ENCODE measurements at regions not wholly inside any gene's neighbourhood (a gene's known extent, or its start where the extent isn't known, plus 50 kb on each side); places are given as distances from the start of the nearest gene placed in this dataset.

DNA sequence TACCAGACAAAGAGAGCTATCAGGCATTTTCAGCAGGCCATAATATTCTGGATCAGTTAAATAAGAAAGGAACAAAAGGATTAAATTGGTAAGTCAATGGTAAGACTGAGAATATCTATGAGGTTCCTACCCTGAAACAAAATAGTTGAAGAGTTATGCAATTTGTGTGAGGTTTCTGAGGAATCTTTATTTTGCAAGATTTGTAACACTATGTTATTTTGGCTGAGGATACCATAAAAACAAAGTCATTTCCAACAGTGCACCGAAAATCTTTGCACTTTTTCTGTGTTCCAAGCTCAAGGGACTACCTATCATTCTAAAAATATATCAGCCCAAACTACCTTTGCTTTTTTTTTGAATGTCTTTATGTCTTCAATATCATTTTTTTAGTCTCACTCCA is 383.3 kb upstream of the CITED2 start:
- no peak for TF ChIP-seq POLR2A (IDR thresholded peaks at IDR 0.05)
- intact Hi-C loops (cut with DNase I): loop anchor here in 2 of 10 donors (2.0 to 10.0 kb wide), 3 partner anchors 243 to 383 kb away; partner anchors contain the start of gene CITED2 (in 2 of the 2)
- 55 to 69% (median 61%) methylated on average over 1 of the region's 1 CpG for WGBS, 4 donors
- peak; percentile 15 to 54 (median 30) for ATAC-seq
- no peak for DNase-seq
- H3K4me3 ChIP-seq: no peak overlapping the region
- H3K27ac ChIP-seq: peak overlapping the region in 5 of 12 donors; percentile 5 to 52 (median 34)
- no peaks in the 10 kb centered on the region for H3K27me3 ChIP-seq
- no peaks in the 10 kb centered on the region for H3K9me3 ChIP-seq
- peaks cover 0 to 42% (median 23%) of the 10 kb centered on the region in 12 donors for H3K4me1 ChIP-seq
- no peaks in the 10 kb centered on the region for H3K36me3 ChIP-seq

DNA sequence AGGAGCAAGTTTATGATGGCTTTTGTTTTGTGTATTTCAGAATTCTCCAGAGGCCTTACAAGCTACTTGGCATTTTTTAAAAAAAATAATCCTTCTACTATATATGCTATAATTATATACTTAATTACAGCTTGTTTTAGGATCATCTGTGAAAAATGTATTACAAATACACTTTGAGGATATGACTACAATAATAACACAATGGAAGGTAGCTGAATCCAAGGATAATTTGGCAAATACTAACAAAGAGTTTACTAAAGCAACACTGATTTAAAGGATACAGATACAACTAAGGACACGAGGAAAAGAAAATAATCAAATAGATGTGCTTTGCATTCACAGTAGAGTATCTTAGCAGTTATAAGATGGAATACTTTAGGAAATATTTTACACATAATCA is 381.9 kb upstream of the CITED2 start:
- no peaks in the 10 kb centered on the region for H3K27me3 ChIP-seq
- H3K36me3 ChIP-seq: no peaks in the 10 kb centered on the region
- intact Hi-C loops (cut with DNase I): loop anchor here in 2 of 10 donors (2.0 to 10.0 kb wide), 3 partner anchors 242 to 382 kb away; partner anchors contain the start of gene CITED2 (in 2 of the 2)
- ATAC-seq (no peak), DNase-seq (no peak)
- H3K4me3 ChIP-seq: no peak overlapping the region
- no peaks in the 10 kb centered on the region for H3K9me3 ChIP-seq
- H3K27ac ChIP-seq: no peak overlapping the region
- no peak for TF ChIP-seq POLR2A (IDR thresholded peaks at IDR 0.05)
- TF ChIP-seq, protein P1, sequence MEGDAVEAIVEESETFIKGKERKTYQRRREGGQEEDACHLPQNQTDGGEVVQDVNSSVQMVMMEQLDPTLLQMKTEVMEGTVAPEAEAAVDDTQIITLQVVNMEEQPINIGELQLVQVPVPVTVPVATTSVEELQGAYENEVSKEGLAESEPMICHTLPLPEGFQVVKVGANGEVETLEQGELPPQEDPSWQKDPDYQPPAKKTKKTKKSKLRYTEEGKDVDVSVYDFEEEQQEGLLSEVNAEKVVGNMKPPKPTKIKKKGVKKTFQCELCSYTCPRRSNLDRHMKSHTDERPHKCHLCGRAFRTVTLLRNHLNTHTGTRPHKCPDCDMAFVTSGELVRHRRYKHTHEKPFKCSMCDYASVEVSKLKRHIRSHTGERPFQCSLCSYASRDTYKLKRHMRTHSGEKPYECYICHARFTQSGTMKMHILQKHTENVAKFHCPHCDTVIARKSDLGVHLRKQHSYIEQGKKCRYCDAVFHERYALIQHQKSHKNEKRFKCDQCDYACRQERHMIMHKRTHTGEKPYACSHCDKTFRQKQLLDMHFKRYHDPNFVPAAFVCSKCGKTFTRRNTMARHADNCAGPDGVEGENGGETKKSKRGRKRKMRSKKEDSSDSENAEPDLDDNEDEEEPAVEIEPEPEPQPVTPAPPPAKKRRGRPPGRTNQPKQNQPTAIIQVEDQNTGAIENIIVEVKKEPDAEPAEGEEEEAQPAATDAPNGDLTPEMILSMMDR (IDR thresholded peaks at IDR 0.05): no peak
- 65 to 86% (median 79%) methylated on average over 1 of the region's 1 CpG for WGBS, 4 donors
- H3K4me1 ChIP-seq: peaks cover 0 to 39% (median 20%) of the 10 kb centered on the region in 12 donors

DNA sequence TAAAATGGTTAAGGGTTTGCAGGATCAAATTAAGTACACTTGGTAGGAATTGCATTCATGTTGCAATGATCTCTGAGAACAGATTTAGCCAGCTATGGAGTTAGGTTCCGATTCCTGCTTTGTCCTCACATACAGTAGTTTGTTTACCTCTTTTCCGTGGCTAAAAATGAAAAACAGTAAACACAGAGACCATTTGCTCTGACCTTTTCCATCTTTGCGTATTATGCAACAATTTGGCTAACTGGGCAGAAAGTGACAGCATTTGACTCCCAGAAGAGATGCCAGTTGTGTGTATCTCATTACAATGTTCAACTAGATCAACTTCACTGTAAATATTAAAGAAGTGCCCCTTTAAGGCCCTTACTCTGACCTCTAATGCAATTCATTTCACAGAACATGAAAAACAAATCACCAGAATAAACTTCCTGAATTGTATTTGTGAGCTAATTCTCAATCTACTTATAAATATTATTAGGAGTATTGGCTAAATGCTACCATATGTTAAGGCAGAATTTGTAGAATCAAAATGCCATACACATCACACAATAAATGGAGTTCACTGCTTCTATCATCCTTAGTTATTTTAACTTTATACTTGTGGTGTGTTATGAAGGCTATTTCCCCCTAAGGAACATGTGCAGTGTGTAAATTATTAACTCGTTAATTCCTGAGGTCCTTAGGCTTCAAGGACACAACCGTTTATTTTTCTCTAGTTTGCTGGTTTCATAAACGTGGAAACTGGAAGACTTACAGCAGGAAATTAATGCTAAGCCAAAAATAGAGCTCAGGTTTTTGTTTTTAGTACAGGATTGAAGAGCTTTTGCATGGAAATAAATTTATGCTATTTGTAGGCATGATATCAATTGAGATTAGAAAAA is 380.7 kb upstream of the CITED2 start:
- DNase-seq (no peak), ATAC-seq (no peak)
- Histone ChIP-seq H3K27ac (no peak overlapping the region), H3K4me3 (no peak overlapping the region), H3K36me3 (no peaks in the 10 kb centered on the region), H3K9me3 (no peaks in the 10 kb centered on the region), H3K4me1 (peaks cover 0 to 30% (median 20%) of the 10 kb centered on the region in 12 donors), H3K27me3 (no peaks in the 10 kb centered on the region)
- intact Hi-C loops (cut with DNase I): loop anchor here in 2 of 10 donors (10.0 kb wide), 2 partner anchors 240 to 380 kb away; partner anchors contain the start of gene CITED2 (in 1 of the 2)
- 45 to 59% (median 51%) methylated on average over 6 of the region's 6 CpGs for WGBS, 4 donors
- TF ChIP-seq, protein P1 (IDR thresholded peaks at IDR 0.05): no peak
- no peak for TF ChIP-seq POLR2A (IDR thresholded peaks at IDR 0.05)

DNA sequence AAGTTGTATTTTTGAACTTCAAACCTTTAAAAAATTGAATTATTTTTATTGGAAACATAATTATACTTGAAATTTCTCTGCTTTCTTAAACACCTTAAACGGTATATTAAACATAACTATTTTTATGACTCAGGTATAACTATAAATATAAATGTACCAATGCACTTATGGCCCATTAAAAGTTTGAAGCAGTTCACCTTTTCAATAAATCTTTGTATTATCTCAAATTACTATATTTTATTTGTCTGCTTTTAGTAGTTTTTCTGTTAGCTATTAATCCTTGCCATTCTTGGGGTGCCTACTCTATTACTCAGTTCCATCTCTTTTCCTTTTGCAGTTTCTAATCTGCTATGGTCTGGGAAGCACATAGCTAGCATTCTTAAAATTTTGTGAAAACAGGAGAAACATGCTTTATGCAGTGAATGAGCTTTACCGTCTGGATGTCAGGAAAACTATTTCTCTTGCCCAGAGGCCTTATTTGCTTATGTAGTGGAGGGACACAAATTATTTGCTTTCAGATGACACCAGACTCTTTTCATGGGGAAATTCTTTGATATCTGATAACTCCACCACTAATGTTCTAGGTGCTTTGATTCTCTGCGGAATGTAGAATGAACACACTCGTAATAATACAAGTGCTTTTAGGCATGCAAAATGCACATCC is 378.9 kb upstream of the CITED2 start:
- 77 to 90% (median 87%) methylated on average over 4 of the region's 4 CpGs for whole genome bisulfite sequencing, 4 donors
- intact Hi-C loops (cut with DNase I): loop anchor here in 2 of 10 donors (10.0 kb wide), 2 partner anchors 239 to 379 kb away; partner anchors contain the start of gene CITED2 (in 1 of the 2)

More for the DNA sequence above, 378.9 kb upstream of the CITED2 start:
- Histone ChIP-seq H3K4me1 (peaks cover 0 to 24% (median 16%) of the 10 kb centered on the region in 12 donors), H3K27ac (no peak overlapping the region), H3K36me3 (no peaks in the 10 kb centered on the region), H3K9me3 (no peaks in the 10 kb centered on the region), H3K27me3 (no peaks in the 10 kb centered on the region), H3K4me3 (no peak overlapping the region)
- ATAC-seq (no peak), DNase-seq (no peak)
- TF ChIP-seq POLR2A (IDR thresholded peaks at IDR 0.05): no peak
- TF ChIP-seq, protein P1 (IDR thresholded peaks at IDR 0.05): no peak

Data from heart left ventricle (tissue), 16 donors.